Urothelium cell line (cell line): ENCODE measurements at regions not wholly inside any gene's neighbourhood (a gene's known extent, or its start where the extent isn't known, plus 50 kb on each side); places are given as distances from the start of the nearest gene placed in this dataset.

ENCODE experiments used
- DNase-seq: peaks from one replicate; pipeline ENCODE4 v3.0.0; 2011; ENCODE audit warnings: low spot score, mixed read lengths
- FAIRE-seq: peaks from 2 replicates; lab custom pipeline; 2011; peaks lifted over from hg19 to GRCh38; lab: Jason Lieb, UNC

DNA sequence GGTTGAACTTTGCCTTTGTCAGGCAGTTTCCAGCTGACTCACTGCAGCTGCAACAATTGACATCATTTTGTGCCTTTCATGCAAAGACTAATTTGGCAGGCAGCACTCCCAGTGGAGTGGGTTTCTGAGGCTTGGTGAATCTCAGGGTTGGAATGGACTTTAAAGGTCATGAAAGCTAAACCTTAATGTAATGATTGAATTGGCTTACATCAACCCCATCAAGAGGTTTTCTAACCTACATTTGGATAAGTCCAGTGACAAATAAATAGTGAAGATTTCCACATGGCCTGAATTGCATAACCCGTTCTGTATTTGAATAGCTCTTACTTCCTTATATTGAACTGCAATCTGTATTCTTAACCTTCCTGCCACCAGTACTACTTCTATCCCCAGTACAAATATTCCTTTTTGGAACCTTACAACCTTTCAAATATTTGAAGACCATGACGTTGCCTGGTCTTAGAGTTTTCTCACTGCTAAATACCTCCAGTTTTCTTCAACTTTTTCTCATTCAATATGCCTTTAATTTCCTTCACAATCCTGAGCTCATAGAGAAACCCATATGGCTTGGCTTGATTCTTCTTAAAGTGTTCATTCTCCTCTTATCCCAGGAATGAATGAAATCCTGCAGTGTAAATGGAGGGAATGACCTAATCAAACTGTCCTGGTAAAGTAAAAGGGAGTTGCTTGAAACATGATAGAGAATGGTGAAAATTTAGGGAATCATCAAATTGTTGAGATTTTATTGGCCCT is 168.1 kb upstream of the NOVA1 start:
- DNase-seq (peak; percentile 5), FAIRE-seq (no peak)

GRCh38 chr14:26766726-26767125 is 168.9 kb upstream of the NOVA1 start:
- DNase-seq = no peak
- no peak for FAIRE-seq

DNA sequence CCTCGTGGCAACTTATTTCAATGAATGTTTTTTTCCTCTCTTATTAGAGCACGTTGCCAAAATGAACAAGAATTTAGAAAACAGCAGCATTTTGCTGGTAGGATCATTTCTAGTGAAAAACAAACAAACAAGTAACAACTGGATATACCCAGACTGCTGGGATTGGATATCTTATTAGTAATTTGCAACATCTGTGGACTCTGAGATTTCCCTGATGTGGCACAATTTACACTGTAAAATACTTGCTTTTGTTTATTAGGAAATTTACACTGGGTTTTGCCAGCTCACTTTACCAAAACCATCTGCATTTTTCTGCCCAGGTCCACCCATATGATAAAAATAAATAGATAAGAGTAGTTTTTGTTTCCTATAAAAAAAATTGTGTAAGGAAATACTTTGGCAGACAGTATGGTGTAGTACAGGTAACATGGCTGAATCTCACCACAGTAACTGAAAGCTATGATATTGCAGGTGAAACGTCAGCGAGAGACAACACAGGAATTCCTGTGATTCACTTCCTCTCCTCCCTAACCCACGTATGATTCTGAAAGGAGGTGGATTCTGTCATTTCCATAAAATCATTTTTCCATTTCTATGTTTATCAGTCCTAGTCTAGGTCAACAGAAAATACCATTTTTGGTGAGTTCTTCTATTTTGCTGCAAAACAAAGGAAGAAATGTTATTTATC is 176.2 kb upstream of the NOVA1 start:
- DNase-seq (peak; percentile 21), FAIRE-seq (no peak)

DNA sequence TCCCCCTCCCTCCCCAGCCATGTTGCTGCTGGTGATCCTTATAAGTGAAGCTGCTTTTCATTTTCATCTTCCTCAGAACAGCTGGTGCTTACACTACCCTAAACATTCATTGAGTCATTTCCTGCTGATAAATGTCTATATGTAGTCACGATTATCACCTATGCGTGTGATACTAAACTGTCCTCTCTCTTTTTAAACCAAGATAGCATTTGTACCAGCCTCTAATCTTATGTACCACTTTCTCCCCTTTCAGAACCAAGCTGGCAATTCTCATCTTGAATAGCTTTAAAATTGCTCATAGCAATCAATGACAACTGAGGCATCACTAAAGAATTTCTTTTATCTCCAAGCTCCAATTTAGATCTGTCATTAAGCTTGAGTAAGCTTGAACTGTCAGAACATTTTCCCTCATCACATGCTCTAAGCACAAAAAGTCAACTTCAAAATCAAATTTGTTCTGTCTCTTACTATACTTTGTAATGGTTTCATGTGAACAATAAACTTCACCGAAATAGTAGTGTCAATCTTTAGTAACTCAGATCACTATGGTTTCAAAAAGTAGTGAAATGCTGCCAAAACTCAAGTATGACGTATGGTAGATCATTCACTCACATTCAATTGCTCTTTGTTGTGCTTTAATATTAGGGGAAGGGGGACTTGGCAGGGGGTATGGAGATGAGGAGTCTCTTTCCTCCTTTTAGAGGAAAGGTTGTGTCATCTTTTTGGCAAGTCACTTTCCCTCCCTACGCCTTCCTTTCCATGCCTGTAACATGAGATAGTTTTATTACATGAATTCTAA is 178.1 kb upstream of the NOVA1 start:
- no peak for FAIRE-seq

DNA sequence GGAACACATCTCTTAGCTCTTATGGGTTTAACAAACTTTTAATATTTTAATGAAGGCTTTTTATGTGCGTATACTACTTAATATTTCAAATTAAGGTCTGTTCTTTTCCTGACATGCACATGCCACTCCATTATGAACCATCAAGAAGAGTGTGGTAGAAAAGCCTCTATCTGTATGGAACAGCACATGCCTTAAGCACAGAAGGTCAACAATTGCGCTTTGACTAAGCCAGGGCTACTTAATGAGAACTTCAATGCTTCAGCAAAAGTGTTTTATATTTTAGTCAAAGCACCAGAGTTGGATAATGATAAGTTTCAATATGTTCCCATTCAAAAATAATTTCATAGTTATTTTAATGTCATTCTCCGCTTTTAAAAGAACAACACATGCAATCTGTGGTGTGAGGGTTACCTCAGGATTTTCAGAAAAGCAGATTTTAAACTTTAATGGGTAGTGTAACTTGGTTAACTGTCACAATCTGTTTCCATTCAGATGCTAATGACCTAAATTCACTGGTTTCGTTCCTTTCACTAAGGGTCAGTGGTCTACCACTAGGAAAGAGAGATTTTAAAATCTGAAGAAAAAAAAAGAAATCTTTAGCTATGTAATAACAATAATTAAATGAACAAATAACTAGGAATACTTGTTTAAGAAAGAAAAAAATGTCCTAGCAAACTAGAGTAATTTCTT is 193.4 kb upstream of the NOVA1 start:
- no peak for DNase-seq
- FAIRE-seq = no peak

More for the DNA sequence above, 178.1 kb upstream of the NOVA1 start:
- DNase-seq = peak; percentile 12

DNA sequence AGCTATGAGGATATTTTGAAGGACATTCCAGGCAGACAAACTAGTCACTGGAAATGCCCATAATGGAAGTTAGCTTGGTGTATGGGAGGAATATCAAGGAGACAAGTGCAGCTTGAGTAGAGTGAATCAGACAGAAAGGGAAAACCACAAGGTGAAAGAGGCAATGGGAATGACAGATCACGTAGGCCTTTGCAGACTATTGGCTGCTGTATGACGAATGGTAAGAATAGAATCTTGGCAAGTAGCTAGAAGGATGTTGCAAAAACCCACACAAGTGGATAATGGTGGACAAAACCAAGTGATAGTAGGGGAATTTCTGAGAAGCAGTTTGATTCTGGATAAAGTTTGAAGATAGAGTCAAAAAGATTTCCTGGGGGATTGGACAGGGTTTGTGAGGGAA is 196.9 kb upstream of the NOVA1 start:
- no peak for DNase-seq
- FAIRE-seq = no peak

DNA sequence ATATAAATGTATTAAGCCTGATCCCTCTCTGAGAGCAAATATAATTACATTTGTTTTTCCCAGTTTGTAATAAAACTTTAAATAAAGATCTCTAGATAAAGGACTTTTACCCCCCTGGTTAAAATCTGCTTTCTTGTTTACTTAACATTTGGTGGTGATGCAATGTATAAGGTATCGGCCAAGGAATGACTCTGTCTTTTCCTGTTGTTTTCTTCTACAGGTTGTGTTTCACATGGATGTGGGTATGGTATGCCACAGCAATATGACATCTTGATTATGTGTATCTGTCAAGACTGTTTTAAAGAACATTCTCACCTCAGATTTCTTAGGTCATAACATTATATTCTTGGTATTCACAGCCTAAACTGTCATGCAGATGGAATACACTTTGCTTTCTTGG is 210.6 kb upstream of the NOVA1 start:
- FAIRE-seq = no peak

GRCh38 chr14:26810631-26811030 is 212.8 kb upstream of the NOVA1 start:
- FAIRE-seq = no peak
- no peak for DNase-seq

More for the DNA sequence above, 210.6 kb upstream of the NOVA1 start:
- no peak for DNase-seq

GRCh38 chr14:26811756-26812305 is 214.0 kb upstream of the NOVA1 start:
- no peak for DNase-seq

DNA sequence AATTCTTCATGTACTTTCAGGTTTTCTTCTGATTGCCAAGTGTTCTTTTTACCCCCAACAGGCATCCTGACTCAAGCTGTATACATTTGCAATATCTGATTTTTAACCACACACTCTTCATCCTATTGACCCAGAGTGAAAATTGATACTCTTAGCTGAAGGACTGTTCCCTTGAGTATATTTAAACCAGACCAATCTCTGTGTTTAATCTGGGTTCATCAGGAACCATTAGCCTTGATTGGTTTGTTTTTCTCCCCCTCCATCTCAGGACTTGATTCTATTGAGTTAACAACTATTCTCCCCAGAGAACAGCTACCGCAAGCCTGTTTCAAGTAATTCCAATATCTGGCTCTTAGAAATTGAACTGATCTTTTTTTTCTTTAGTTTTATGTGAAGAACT is 222.3 kb upstream of the NOVA1 start:
- FAIRE-seq (no peak), DNase-seq (no peak)

More at GRCh38 chr14:26811756-26812305, 214.0 kb upstream of the NOVA1 start:
- FAIRE-seq = no peak

DNA sequence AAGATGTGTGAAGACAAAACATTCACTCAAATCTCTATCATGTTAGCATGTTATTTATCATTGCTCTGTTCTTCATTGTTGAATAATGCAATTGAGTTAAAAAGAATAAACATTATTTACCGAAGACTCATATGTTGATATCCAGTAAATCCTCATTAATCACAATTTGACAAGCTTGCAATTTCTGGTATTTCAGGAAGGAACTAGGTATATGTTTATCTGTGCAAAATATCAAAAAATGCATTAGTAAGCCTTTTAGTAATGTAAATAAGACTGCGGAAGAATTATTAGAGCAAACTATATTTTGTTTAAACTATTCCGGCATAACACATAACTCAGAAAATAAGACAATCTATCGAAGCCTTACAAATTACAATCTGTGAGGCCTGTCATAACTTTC is 222.7 kb upstream of the NOVA1 start:
- FAIRE-seq = no peak
- no peak for DNase-seq

DNA sequence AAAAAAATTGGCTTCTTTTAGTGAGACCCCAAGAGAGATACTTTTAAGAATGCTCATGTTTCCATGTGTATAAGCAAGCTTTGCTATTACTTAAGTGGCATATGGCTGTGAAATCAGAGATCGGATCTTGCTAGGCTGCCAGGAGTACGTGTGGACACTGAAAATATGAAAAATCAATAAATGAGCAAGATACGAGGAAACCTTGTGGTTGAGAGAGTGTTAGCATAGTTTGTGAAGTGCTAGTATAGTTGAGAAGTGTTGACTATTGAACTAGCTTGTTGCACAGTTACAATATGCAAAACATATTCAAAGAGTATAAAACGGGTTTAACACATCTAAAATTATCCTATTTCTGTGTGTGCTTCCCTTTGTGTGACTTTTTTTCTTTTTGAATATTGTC is 230.9 kb upstream of the NOVA1 start:
- DNase-seq (no peak), FAIRE-seq (no peak)

DNA sequence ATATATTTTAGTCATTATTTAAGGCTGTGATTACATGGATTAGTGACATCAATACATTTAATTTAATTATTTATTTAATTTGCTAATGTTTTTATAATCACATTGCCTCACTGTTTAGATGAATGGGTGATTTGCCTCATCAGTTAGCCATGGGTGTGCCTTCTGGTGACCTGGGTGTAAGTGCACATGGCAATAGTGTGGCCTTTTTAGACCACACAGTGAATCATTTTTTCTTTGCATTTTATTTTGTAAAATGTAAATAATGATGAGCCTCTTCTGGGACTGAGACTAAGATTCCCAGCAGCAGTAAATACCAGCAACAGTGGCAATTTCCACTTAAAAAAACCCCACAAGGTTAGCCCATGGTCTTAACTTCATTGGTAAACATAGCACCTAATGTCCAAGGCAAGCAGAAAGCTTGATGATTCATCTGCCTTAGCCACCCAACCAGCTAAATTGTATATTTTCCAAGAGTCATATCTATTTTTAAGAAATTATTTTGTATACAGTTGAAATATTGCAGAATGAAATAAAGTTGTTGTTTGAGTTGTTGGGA is 235.9 kb upstream of the NOVA1 start:
- no peak for DNase-seq
- FAIRE-seq = no peak

DNA sequence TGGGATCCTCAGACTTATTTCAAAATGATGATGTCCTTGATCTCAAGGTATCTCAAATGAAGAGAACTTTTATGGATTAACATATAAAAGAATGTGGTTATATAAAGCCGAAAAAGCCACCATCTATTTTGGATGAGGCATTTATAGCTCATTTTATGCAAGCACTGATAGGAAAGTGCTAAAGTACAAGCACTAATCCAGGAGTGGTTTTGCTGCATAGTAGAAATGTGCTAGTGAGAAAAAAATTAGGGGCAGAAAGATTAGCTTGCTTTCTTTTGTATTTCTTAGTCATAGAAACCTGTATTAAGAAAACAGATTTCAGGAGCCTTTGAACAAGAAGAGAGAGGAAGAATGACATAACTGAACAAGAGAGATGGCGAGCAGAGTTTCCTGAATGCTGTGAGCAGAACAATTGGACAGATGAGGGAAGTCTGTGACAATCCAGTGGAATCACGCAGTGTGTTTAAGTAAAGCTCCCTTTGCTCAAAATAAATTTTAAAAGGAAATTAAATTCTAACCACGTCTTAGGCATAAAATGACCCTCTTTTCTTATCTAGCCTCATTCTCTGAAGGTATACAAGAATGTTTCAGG is 238.2 kb upstream of the NOVA1 start:
- FAIRE-seq (no peak), DNase-seq (no peak)

DNA sequence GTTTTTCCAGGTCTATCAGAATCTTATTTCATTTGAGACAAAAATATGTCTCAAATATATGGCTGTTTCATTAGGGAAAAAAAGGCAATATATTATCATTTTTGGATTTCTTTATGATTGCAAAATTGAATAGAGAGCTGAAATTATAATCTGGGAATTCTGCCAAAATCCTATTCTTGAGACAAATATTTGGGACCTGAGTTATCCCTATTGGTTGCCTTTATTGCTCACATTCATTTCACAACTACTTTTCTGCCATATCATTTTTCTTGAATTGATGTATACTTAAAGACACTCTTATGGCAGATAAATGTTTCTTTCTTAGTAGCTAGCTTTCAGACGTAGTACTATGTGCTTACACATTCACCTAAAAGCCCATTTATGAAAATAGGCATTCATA is 241.6 kb upstream of the NOVA1 start:
- no peak for FAIRE-seq
- no peak for DNase-seq

DNA sequence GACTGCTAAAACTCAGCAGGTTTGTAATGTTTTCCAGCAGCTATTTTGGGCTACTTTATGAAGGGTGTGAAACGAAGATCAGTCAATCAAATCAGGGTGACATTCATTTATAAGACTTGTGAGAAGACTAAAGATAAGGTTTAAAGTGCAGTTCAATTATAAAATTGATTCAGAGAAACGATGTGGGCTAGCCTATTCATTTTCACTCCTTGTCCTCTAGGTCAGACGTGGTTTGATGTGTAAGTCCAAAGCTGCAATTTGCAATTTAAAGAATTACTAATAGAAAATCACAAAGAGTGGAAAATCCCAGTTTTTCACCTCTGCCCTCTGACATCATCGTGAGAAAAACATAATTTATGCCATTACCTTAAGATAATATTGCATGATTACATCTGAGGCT is 243.5 kb upstream of the NOVA1 start:
- FAIRE-seq (no peak), DNase-seq (no peak)

- no peak for FAIRE-seq
- peak; percentile 56 for DNase-seq
These were observed 244.3 kb upstream of the NOVA1 start for GRCh38 chr14:26841920-26842741.

- no peak for DNase-seq
- no peak for FAIRE-seq
These were observed 247.5 kb upstream of the NOVA1 start for GRCh38 chr14:26845151-26845818.

GRCh38 chr14:26846388-26846787 is 248.6 kb upstream of the NOVA1 start:
- DNase-seq (no peak), FAIRE-seq (no peak)
